ENCODE measurements at regions not wholly inside any gene's neighbourhood (a gene's known extent, or its start where the extent isn't known, plus 50 kb on each side); places are given as distances from the start of the nearest gene placed in this dataset.
A peak's percentile ranks its signal among the peaks of the same experiment; 100 is the strongest.

GRCh38 chr4:181140037-181140603 lies 1103.1 kb upstream of the TENM3 start:
- Mint-ChIP-seq H3K9me3 (ENCODE audit: low read depth) (no peaks in the 10 kb centered on the region), H3K4me1 (ENCODE audit: low read depth) (no peaks in the 10 kb centered on the region), H3K27me3 (peaks cover 13% of the 10 kb centered on the region), H3K4me3 (ENCODE audit: low read depth) (no peak overlapping the region), H3K36me3 (ENCODE audit: insufficient read depth) (no peaks in the 10 kb centered on the region), H3K27ac (no peak overlapping the region)
- TF ChIP-seq CTCF (IDR thresholded peaks at IDR 0.05; ENCODE audit: unreplicated experiment) = no peak
- no peak for DNase-seq (ENCODE audit: low spot score, unreplicated experiment)

GRCh38 chr4:181143250-181143854 lies 1099.8 kb upstream of the TENM3 start:
- Mint-ChIP-seq H3K4me1 (ENCODE audit: low read depth) (no peaks in the 10 kb centered on the region), H3K4me3 (ENCODE audit: low read depth) (no peak overlapping the region), H3K27me3 (peaks cover 23% of the 10 kb centered on the region), H3K9me3 (ENCODE audit: low read depth) (no peaks in the 10 kb centered on the region), H3K36me3 (ENCODE audit: insufficient read depth) (no peaks in the 10 kb centered on the region), H3K27ac (no peak overlapping the region)
- DNase-seq (ENCODE audit: low spot score, unreplicated experiment) = peak; percentile 68
- TF ChIP-seq CTCF (IDR thresholded peaks at IDR 0.05; ENCODE audit: unreplicated experiment) = peak; percentile 97

GRCh38 chr4:181146051-181146450 lies 1097.2 kb upstream of the TENM3 start:
- Mint-ChIP-seq H3K4me3 (ENCODE audit: low read depth) (no peak overlapping the region), H3K9me3 (ENCODE audit: low read depth) (no peaks in the 10 kb centered on the region), H3K27ac (no peak overlapping the region), H3K4me1 (ENCODE audit: low read depth) (no peaks in the 10 kb centered on the region), H3K27me3 (peaks cover 23% of the 10 kb centered on the region), H3K36me3 (ENCODE audit: insufficient read depth) (no peaks in the 10 kb centered on the region)
- no peak for TF ChIP-seq CTCF (IDR thresholded peaks at IDR 0.05; ENCODE audit: unreplicated experiment)
- no peak for DNase-seq (ENCODE audit: low spot score, unreplicated experiment)

DNA sequence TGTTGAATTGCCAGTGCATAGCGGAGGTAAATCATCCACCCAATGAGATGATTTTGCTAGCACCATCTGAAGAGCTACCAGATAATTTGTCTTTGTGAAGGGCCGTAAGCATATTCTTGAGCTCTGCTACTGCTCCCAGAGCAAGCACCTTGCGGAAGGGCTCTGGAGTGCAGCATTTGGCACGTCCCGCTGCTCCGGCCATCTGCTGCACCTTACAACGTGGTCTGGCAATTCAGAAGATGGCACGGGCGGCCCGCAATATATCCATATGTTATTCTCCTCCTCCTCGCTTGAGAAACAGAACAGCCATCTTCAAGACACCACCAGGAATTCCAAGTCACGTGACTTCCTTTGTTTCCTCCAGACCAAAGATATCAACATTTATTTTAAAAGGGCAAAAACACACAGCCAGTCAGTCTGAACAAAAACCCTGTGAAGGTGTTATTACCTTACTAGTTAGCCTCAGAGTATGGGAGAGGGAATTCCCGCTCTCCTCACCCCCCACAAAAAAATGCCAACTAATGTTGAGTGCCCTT lies 1095.7 kb upstream of the TENM3 start:
- H3K27ac Mint-ChIP-seq = no peak overlapping the region
- no peak for TF ChIP-seq CTCF (IDR thresholded peaks at IDR 0.05; ENCODE audit: unreplicated experiment)
- no peak for DNase-seq (ENCODE audit: low spot score, unreplicated experiment)
- no peaks in the 10 kb centered on the region for H3K4me1 Mint-ChIP-seq (ENCODE audit: low read depth)
- H3K27me3 Mint-ChIP-seq = peaks cover 23% of the 10 kb centered on the region
- no peaks in the 10 kb centered on the region for H3K9me3 Mint-ChIP-seq (ENCODE audit: low read depth)
- H3K36me3 Mint-ChIP-seq (ENCODE audit: insufficient read depth) = no peaks in the 10 kb centered on the region
- H3K4me3 Mint-ChIP-seq (ENCODE audit: low read depth) = no peak overlapping the region

DNA sequence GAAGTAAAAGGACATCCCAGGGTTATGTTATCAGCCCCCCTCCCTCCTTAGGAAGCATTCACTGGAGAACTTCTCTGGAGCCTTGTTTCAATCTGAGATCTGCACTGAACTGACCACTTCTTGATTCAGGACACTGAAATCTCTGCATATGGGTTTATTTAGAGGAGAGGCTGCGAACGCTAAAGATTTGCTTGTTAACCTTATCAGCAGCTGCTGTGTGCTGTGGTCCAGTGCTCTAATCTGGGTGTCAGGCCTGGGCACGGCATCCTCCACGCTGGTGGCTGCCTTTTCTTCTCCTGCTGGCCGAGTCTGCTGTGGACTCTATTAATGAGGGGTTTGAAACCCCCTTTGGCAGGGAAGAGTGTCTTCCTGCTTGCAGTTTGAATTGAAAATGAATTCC lies 1094.7 kb upstream of the TENM3 start:
- no peak overlapping the region for H3K4me3 Mint-ChIP-seq (ENCODE audit: low read depth)
- DNase-seq (ENCODE audit: low spot score, unreplicated experiment) = no peak

More for the DNA sequence above, 1094.7 kb upstream of the TENM3 start:
- H3K36me3 Mint-ChIP-seq (ENCODE audit: insufficient read depth) = no peaks in the 10 kb centered on the region
- peaks cover 18% of the 10 kb centered on the region for H3K27me3 Mint-ChIP-seq
- H3K4me1 Mint-ChIP-seq (ENCODE audit: low read depth) = no peaks in the 10 kb centered on the region
- no peaks in the 10 kb centered on the region for H3K9me3 Mint-ChIP-seq (ENCODE audit: low read depth)
- H3K27ac Mint-ChIP-seq = no peak overlapping the region
- TF ChIP-seq CTCF (IDR thresholded peaks at IDR 0.05; ENCODE audit: unreplicated experiment) = no peak
